K562 (cell line): ENCODE measurements at regions not wholly inside any gene's neighbourhood (a gene's known extent, or its start where the extent isn't known, plus 50 kb on each side); places are given as distances from the start of the nearest gene placed in this dataset.
A peak's percentile ranks its signal among the peaks of the same experiment; 100 is the strongest.

Experiments used
- BMI1 ChIP-seq: fragments of 150-350 bp; IDR thresholded peaks from 2 replicates; pipeline ENCODE4 v1.6.1; 2014; ENCODE audit warnings: low read length
- CBFA2T2 ChIP-seq: fragments of 450-650 bp; conservative IDR thresholded peaks from 2 replicates; pipeline ENCODE4 v1.6.1; 2017; ENCODE audit warnings: mild to moderate bottlenecking
- CCNT2 ChIP-seq: IDR thresholded peaks from 2 replicates; pipeline ENCODE4 v1.6.1; 2011; ENCODE audit warnings: borderline replicate concordance, low read depth, mild to moderate bottlenecking, moderate library complexity, mixed read lengths, low read length; ENCODE audit not compliant: insufficient read length; ENCODE audit errors: extremely low read depth
- CEBPG ChIP-seq, 3 experiments: fragments of 200-800 bp in 1 of 3; sonication (Bioruptor generic) in 1 of 3; sonication (generic) in 1 of 3; formaldehyde crosslinking in 1 of 3; IDR thresholded peaks in 2 of 3; conservative IDR thresholded peaks in 1 of 3; 2 replicates each; pipeline versions ENCODE4 v1.6.1 to v1.8.0; 2016 to 2022; ENCODE audit warnings: missing compliant biosample characterization in 2 of 3, missing genetic modification characterization in 2 of 3, mild to moderate bottlenecking in 1 of 3, missing genetic modification reagents in 1 of 3
- DMBX1 ChIP-seq: fragments of 250-450 bp; sonication (Bioruptor Pico); IDR thresholded peaks from 2 replicates; pipeline ENCODE4 v1.8.0; 2022; ENCODE audit warnings: inconsistent platforms, mild to moderate bottlenecking, moderate library complexity, borderline replicate concordance
- GATA2 ChIP-seq: sonication (generic); formaldehyde crosslinking; IDR thresholded peaks from 2 replicates; pipeline ENCODE4 v1.4.0; 2020; ENCODE audit warnings: mild to moderate bottlenecking, missing genetic modification reagents
- HIVEP1 ChIP-seq: fragments of 250-450 bp; sonication (Bioruptor Pico); IDR thresholded peaks from 2 replicates; pipeline ENCODE4 v1.4.0; 2020; ENCODE audit warnings: mild to moderate bottlenecking
- IFI16 ChIP-seq: fragments of 250-450 bp; sonication (Bioruptor Pico); IDR thresholded peaks from 2 replicates; pipeline ENCODE4 v2.1.2; 2022; ENCODE audit warnings: mild to moderate bottlenecking, inconsistent platforms
- MAFF ChIP-seq: IDR thresholded peaks from 2 replicates; pipeline ENCODE4 v1.6.1; 2012; ENCODE audit warnings: low read length, improper control_type of control experiment
- MCM5 ChIP-seq: fragments of 450-650 bp; IDR thresholded peaks from 2 replicates; pipeline ENCODE4 v1.6.1; 2016; ENCODE audit warnings: low read depth
- MECOM ChIP-seq: fragments of 250-450 bp; sonication (Bioruptor Pico); IDR thresholded peaks from 2 replicates; pipeline ENCODE4 v1.8.0; 2022; ENCODE audit warnings: inconsistent platforms
- NCOA1 ChIP-seq: fragments of 450-650 bp; IDR thresholded peaks from 2 replicates; pipeline ENCODE4 v1.6.1; 2016; ENCODE audit warnings: low read depth
- PML ChIP-seq: IDR thresholded peaks from 2 replicates; pipeline ENCODE4 v1.6.1; 2012; ENCODE audit warnings: low read length, inconsistent platforms
- POLR2AphosphoS5 ChIP-seq: IDR thresholded peaks from 2 replicates; pipeline ENCODE4 v1.6.1; 2011; ENCODE audit warnings: mild to moderate bottlenecking, low read depth, low read length, moderate library complexity; ENCODE audit not compliant: control insufficient read depth, insufficient read depth
- RBM34 ChIP-seq: fragments of 200-400 bp; formaldehyde crosslinking; IDR thresholded peaks from 2 replicates; pipeline ENCODE4 v1.6.1; 2018; ENCODE audit warnings: low read length, borderline replicate concordance; ENCODE audit not compliant: insufficient read depth
- SNRNP70 ChIP-seq: fragments of 200-400 bp; formaldehyde crosslinking; optimal IDR thresholded peaks from 2 replicates; pipeline ENCODE3; 2017; ENCODE audit warnings: low read depth, low read length
- TBP ChIP-seq: optimal IDR thresholded peaks from 2 replicates; pipeline ENCODE3; 2011; ENCODE audit warnings: low read depth, low read length, improper control_type of control experiment
- U2AF2 ChIP-seq: fragments of 200-400 bp; formaldehyde crosslinking; optimal IDR thresholded peaks from 2 replicates; pipeline ENCODE3; 2017; ENCODE audit warnings: low read depth, mild to moderate bottlenecking, low read length
- XRCC3 ChIP-seq: fragments of 450-650 bp; IDR thresholded peaks from 2 replicates; pipeline ENCODE4 v1.6.1; 2017; ENCODE audit warnings: mild to moderate bottlenecking, moderate library complexity
- ZNF174 ChIP-seq: fragments of 250-450 bp; sonication (Bioruptor Pico); IDR thresholded peaks from 2 replicates; pipeline ENCODE4 v1.4.0; 2020; ENCODE audit warnings: mild to moderate bottlenecking
- ZNF232 ChIP-seq: sonication (generic); formaldehyde crosslinking; IDR thresholded peaks from 2 replicates; pipeline ENCODE4 v1.8.0; 2022; ENCODE audit warnings: mild to moderate bottlenecking, missing genetic modification reagents
- ZNF24 ChIP-seq: fragments of 450-650 bp; IDR thresholded peaks from 2 replicates; pipeline ENCODE4 v1.6.1; 2016
- ZNF324 ChIP-seq: fragments of 250-450 bp; sonication (Bioruptor Pico); IDR thresholded peaks from 2 replicates; pipeline ENCODE4 v1.4.0; 2020; ENCODE audit warnings: mild to moderate bottlenecking
- ZNF717 ChIP-seq: fragments of 250-450 bp; sonication (Bioruptor Pico); IDR thresholded peaks from 2 replicates; pipeline ENCODE4 v1.5.0; 2021
- TF ChIP-seq, protein P1 (sequence below): fragments of 450-650 bp; IDR thresholded peaks from 2 replicates; pipeline ENCODE4 v1.6.1; 2016; ENCODE audit warnings: mild to moderate bottlenecking
- TF ChIP-seq, protein P2 (sequence below): IDR thresholded peaks from 2 replicates; pipeline ENCODE4 v1.6.1; 2011; ENCODE audit warnings: borderline replicate concordance, low read depth, mild to moderate bottlenecking, moderate library complexity, low read length; ENCODE audit not compliant: insufficient read depth, poor library complexity, severe bottlenecking

DNA sequence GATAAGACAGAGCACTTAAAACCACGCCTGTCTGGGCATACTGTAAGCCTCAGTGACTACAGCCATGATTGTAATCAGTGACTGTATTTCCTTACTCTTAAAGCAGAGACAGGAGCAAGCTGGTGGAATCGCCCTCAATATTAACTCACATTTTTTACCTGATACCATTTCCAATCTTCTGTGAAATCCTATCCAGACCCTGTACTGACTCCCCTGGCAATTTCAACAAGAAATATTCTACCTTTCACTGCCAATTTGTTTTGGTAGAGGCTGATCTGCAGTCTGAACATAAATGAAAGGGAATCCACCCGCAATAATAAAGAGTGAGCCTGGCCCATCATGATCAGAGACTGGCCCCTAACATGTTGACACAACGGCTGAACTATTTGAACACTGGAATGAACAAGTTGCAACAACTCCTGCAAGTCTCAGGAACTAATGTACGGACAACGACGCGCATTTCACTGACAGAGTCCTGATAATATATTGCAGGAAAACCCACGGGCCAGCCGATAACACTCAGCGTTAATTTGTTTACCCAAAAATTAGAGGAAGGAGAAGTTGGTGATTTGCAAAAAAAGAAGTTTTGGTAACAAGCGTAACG, 195.5 kb upstream of the BTG1 start (continued):
- TF ChIP-seq POLR2AphosphoS5 (no peak), NCOA1 (0 out of 2 replicates have a peak, but pooled peaks have one; percentile 31), ZNF717 (CRISPR knock-in tag) (no peak), MCM5 (no peak), DMBX1 (CRISPR knock-in tag) (0 out of 2 replicates have a peak, but pooled peaks have one; percentile 26), ZNF24 (0 out of 2 replicates have a peak, but pooled peaks have one; percentile 28), BMI1 (no peak), MECOM (no peak), XRCC3 (no peak), U2AF2 (no peak), MAFF (peak; percentile 13; the same call in 1 of the 2 replicates), HIVEP1 (CRISPR knock-in tag) (no peak), TBP (no peak), CBFA2T2 (no peak), CEBPG (CRISPR knock-in tag; IDR thresholded peaks at IDR 0.05) (no peak), CEBPG (tag; conservative IDR thresholded peaks at IDR 0.05 in 1 of 2, IDR thresholded peaks at IDR 0.05 in 1 of 2) (0 out of 4 replicates have a peak, but pooled peaks of 1 of the 2 experiments have one; percentile 15), GATA2 (CRISPR knock-in tag) (no peak), RBM34 (no peak), IFI16 (no peak), SNRNP70 (no peak), ZNF232 (no peak), CCNT2 (peak; percentile 17), ZNF324 (CRISPR knock-in tag) (no peak), PML (peak; percentile 31; the same call in 1 of the 2 replicates), ZNF174 (CRISPR knock-in tag) (no peak)
- TF ChIP-seq, protein P1, sequence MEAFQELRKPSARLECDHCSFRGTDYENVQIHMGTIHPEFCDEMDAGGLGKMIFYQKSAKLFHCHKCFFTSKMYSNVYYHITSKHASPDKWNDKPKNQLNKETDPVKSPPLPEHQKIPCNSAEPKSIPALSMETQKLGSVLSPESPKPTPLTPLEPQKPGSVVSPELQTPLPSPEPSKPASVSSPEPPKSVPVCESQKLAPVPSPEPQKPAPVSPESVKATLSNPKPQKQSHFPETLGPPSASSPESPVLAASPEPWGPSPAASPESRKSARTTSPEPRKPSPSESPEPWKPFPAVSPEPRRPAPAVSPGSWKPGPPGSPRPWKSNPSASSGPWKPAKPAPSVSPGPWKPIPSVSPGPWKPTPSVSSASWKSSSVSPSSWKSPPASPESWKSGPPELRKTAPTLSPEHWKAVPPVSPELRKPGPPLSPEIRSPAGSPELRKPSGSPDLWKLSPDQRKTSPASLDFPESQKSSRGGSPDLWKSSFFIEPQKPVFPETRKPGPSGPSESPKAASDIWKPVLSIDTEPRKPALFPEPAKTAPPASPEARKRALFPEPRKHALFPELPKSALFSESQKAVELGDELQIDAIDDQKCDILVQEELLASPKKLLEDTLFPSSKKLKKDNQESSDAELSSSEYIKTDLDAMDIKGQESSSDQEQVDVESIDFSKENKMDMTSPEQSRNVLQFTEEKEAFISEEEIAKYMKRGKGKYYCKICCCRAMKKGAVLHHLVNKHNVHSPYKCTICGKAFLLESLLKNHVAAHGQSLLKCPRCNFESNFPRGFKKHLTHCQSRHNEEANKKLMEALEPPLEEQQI, result peak; percentile 51; the same call in 1 of the 2 replicates
- TF ChIP-seq, protein P2, sequence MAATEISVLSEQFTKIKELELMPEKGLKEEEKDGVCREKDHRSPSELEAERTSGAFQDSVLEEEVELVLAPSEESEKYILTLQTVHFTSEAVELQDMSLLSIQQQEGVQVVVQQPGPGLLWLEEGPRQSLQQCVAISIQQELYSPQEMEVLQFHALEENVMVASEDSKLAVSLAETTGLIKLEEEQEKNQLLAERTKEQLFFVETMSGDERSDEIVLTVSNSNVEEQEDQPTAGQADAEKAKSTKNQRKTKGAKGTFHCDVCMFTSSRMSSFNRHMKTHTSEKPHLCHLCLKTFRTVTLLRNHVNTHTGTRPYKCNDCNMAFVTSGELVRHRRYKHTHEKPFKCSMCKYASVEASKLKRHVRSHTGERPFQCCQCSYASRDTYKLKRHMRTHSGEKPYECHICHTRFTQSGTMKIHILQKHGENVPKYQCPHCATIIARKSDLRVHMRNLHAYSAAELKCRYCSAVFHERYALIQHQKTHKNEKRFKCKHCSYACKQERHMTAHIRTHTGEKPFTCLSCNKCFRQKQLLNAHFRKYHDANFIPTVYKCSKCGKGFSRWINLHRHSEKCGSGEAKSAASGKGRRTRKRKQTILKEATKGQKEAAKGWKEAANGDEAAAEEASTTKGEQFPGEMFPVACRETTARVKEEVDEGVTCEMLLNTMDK, result no peak
